HG02840 (cell line): ENCODE measurements at regions not wholly inside any gene's neighbourhood (a gene's known extent, or its start where the extent isn't known, plus 50 kb on each side); places are given as distances from the start of the nearest gene placed in this dataset.

Source experiments
- ATAC-seq: cut with Tn5 transposase; IDR thresholded peaks from one replicate; pipeline ENCODE4 v1.9.1; 2021; ENCODE audit warnings: mild to moderate bottlenecking, moderate library complexity, moderate number of reproducible peaks; ENCODE audit not compliant: unreplicated experiment, low FRiP score

GRCh38 chr20:22383156-22383555, 201.2 kb downstream of the FOXA2 start:
- ATAC-seq, result no peak

- ATAC-seq, result no peak
These were observed 201.6 kb downstream of the FOXA2 start for GRCh38 chr20:22382742-22383141.

GRCh38 chr20:22381812-22382416, 202.5 kb downstream of the FOXA2 start:
- no peak for ATAC-seq

GRCh38 chr20:22379472-22379871, 204.9 kb downstream of the FOXA2 start:
- no peak for ATAC-seq

GRCh38 chr20:22374678-22375590, 209.4 kb downstream of the FOXA2 start:
- ATAC-seq, result no peak

GRCh38 chr20:22374066-22374465, 210.3 kb downstream of the FOXA2 start:
- no peak for ATAC-seq

GRCh38 chr20:22373164-22373895, 211.0 kb downstream of the FOXA2 start:
- ATAC-seq, result no peak

- no peak for ATAC-seq
These were observed 212.5 kb downstream of the FOXA2 start for GRCh38 chr20:22371843-22372242.

- ATAC-seq, result no peak
These were observed 214.2 kb downstream of the FOXA2 start for GRCh38 chr20:22370137-22370536.

GRCh38 chr20:22369100-22369499, 215.3 kb downstream of the FOXA2 start:
- no peak for ATAC-seq

GRCh38 chr20:22368235-22368634, 216.1 kb downstream of the FOXA2 start:
- no peak for ATAC-seq

- ATAC-seq, result no peak
These were observed 217.7 kb downstream of the FOXA2 start for GRCh38 chr20:22366631-22367030.

- ATAC-seq, result no peak
These were observed 229.7 kb downstream of the FOXA2 start for GRCh38 chr20:22354647-22355046.

GRCh38 chr20:22353586-22353985, 230.8 kb downstream of the FOXA2 start:
- no peak for ATAC-seq

GRCh38 chr20:22352019-22352418, 232.4 kb downstream of the FOXA2 start:
- ATAC-seq, result no peak

- ATAC-seq, result no peak
These were observed 233.7 kb downstream of the FOXA2 start for GRCh38 chr20:22350624-22351023.

- no peak for ATAC-seq
These were observed 236.4 kb downstream of the FOXA2 start for GRCh38 chr20:22348010-22348409.

- ATAC-seq, result no peak
These were observed 237.7 kb downstream of the FOXA2 start for GRCh38 chr20:22346716-22347115.

- no peak for ATAC-seq
These were observed 240.8 kb downstream of the FOXA2 start for GRCh38 chr20:22343612-22344011.

- no peak for ATAC-seq
These were observed 242.0 kb downstream of the FOXA2 start for GRCh38 chr20:22342410-22342809.

GRCh38 chr20:22341508-22341907, 242.9 kb downstream of the FOXA2 start:
- no peak for ATAC-seq
